ENCODE measurements at regions not wholly inside any gene's neighbourhood (a gene's known extent, or its start where the extent isn't known, plus 50 kb on each side); places are given as distances from the start of the nearest gene placed in this dataset.

DNA sequence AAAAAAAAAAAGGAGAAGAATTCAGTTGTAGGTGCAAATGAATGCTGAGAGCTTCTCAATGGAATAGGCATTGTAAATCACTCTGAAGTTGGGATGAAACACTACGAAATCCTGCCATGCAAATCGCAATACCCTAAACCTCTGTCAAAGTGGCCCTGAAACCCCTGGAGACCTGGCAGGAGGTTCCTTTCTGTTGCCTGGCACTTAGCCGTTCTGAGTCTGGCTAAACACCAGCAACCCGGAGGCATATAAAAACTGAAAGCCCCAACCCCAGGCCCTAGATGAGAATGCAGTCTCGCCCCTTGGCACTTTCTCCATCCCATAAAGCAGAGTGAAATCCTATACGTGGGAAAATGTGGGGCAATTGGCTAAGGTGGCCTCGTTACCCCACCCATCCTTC is 151.5 kb upstream of the PARP11 start:
- intact Hi-C loops (cut with micrococcal nuclease) = no loop called here
- Histone ChIP-seq H3K9me3 (replicated peaks in 1 of 2; ENCODE audit: control insufficient read depth in 1 of 2, insufficient read depth in 1 of 2, low read length in 2 of 2) (no peaks in the 10 kb centered on the region), H3K9ac (ENCODE audit: insufficient read depth, low read length, poor library complexity, severe bottlenecking) (no peak overlapping the region), H2AFZ (ENCODE audit: insufficient read depth, low read depth, low read length, poor library complexity, severe bottlenecking) (no peak overlapping the region), H4K20me1 (ENCODE audit: insufficient read depth, low read length) (no peaks in the 10 kb centered on the region), H3K4me1 (ENCODE audit: control insufficient read depth in 1 of 2, insufficient read depth in 2 of 2, low read length in 2 of 2) (peaks cover 0 to 6% of the 10 kb centered on the region in 2 donors), H3K4me2 (replicated peaks; ENCODE audit: extremely low read depth, low read length, poor library complexity, severe bottlenecking) (no peak overlapping the region), H3K4me3 (replicated peaks in 1 of 3; ENCODE audit: low read depth in 2 of 3, low read length in 3 of 3) (no peak overlapping the region), H3K27ac (ENCODE audit: low read depth in 1 of 2, low read length in 2 of 2) (no peak overlapping the region), H3K27me3 (ENCODE audit: control insufficient read depth in 2 of 2, insufficient read depth in 2 of 2, low read length in 2 of 2) (peaks cover 0 to 1% of the 10 kb centered on the region in 2 donors), H3K36me3 (replicated peaks in 1 of 2; ENCODE audit: control insufficient read depth in 1 of 2, insufficient read depth in 2 of 2, low read length in 2 of 2) (no peaks in the 10 kb centered on the region), H3K79me2 (ENCODE audit: insufficient read depth, low read length) (no peaks in the 10 kb centered on the region)
- Mint-ChIP-seq H3K27me3 (ENCODE audit: low read depth in 3 of 3) (peaks cover 0 to 4% (median 2%) of the 10 kb centered on the region in 3 donors), H3K4me1 (peaks cover 6% of the 10 kb centered on the region), H3K36me3 (no peaks in the 10 kb centered on the region), H3K9me3 (no peaks in the 10 kb centered on the region), H3K4me3 (no peak overlapping the region), H3K27ac (no peak overlapping the region)
- TF ChIP-seq CTCF (IDR thresholded peaks at IDR 0.05) = no peak
- 100% methylated on average over 1 of the region's 7 CpGs for WGBS (ENCODE audit: insufficient coverage)
- no peak for DNase-seq

- intact Hi-C loops (cut with micrococcal nuclease) = no loop called here
- no peak overlapping the region for H2AFZ ChIP-seq (ENCODE audit: insufficient read depth, low read depth, low read length, poor library complexity, severe bottlenecking)
- peaks cover 0 to 6% of the 10 kb centered on the region in 2 donors for H3K4me1 ChIP-seq (ENCODE audit: control insufficient read depth in 1 of 2, insufficient read depth in 2 of 2, low read length in 2 of 2)
- H3K9me3 ChIP-seq (replicated peaks in 1 of 2; ENCODE audit: control insufficient read depth in 1 of 2, insufficient read depth in 1 of 2, low read length in 2 of 2) = peaks cover 0 to 5% of the 10 kb centered on the region in 2 donors
- Mint-ChIP-seq H3K27ac (no peak overlapping the region), H3K27me3 (ENCODE audit: low read depth in 3 of 3) (peaks cover 0 to 3% (median 0%) of the 10 kb centered on the region in 3 donors), H3K4me3 (no peak overlapping the region), H3K9me3 (no peaks in the 10 kb centered on the region), H3K36me3 (no peaks in the 10 kb centered on the region), H3K4me1 (peaks cover 11% of the 10 kb centered on the region)
- TF ChIP-seq CTCF (IDR thresholded peaks at IDR 0.05) = no peak
- H4K20me1 ChIP-seq (ENCODE audit: insufficient read depth, low read length) = no peaks in the 10 kb centered on the region
- no peak overlapping the region for H3K4me2 ChIP-seq (replicated peaks; ENCODE audit: extremely low read depth, low read length, poor library complexity, severe bottlenecking)
- no peaks in the 10 kb centered on the region for H3K79me2 ChIP-seq (ENCODE audit: insufficient read depth, low read length)
- H3K9ac ChIP-seq (ENCODE audit: insufficient read depth, low read length, poor library complexity, severe bottlenecking) = no peak overlapping the region
- H3K36me3 ChIP-seq (replicated peaks in 1 of 2; ENCODE audit: control insufficient read depth in 1 of 2, insufficient read depth in 2 of 2, low read length in 2 of 2) = no peaks in the 10 kb centered on the region
- no peak for DNase-seq
- H3K4me3 ChIP-seq (replicated peaks in 1 of 3; ENCODE audit: low read depth in 2 of 3, low read length in 3 of 3) = no peak overlapping the region
- no peaks in the 10 kb centered on the region for H3K27me3 ChIP-seq (ENCODE audit: control insufficient read depth in 2 of 2, insufficient read depth in 2 of 2, low read length in 2 of 2)
- WGBS (ENCODE audit: insufficient coverage) = 94% methylated on average over 8 of the region's 12 CpGs
- H3K27ac ChIP-seq (ENCODE audit: low read depth in 1 of 2, low read length in 2 of 2) = no peak overlapping the region
Measured at GRCh38 chr12:4015225-4016091, 142.3 kb upstream of the PARP11 start.
